ENCODE measurements at regions not wholly inside any gene's neighbourhood (a gene's known extent, or its start where the extent isn't known, plus 50 kb on each side); places are given as distances from the start of the nearest gene placed in this dataset.

- no peak for TF ChIP-seq CTCF (conservative IDR thresholded peaks at IDR 0.05)
- no peak for TF ChIP-seq EZH2 (IDR thresholded peaks at IDR 0.05; ENCODE audit: low read depth)
Observed at GRCh38 chr4:122555216-122555615, 65.7 kb downstream of the IL21 start.

Measured in PC-9 (cell line).